IMR-90 (cell line): ENCODE measurements at regions not wholly inside any gene's neighbourhood (a gene's known extent, or its start where the extent isn't known, plus 50 kb on each side); places are given as distances from the start of the nearest gene placed in this dataset.

Source experiments
- ATAC-seq: fragments of 200-7000 bp; cut with Tn5 transposase; 2 replicates; pipeline ENCODE4 v1.9.1; 2020; ENCODE audit warnings: low read depth, mild to moderate bottlenecking, moderate library complexity
- BruUV-seq: library from RNA; stranded (reverse); fragments of 400-500 nt; replicated peaks from 2 replicates; lab custom pipeline; 2021; lab: Mats Ljungman, UMichigan
- CTCF ChIA-PET: fragments of 300-600 bp; formaldehyde crosslinking; extraction: SDS; loops from one replicate; lab custom pipeline; 2021; ENCODE audit warnings: antibody characterized with exemption; lab: Yijun Ruan, JAX
- POLR2A ChIA-PET: fragments of 300-600 bp; sonication (Branson Sonifier 250); formaldehyde crosslinking; loops from one replicate; lab custom pipeline; 2022; ENCODE audit warnings: antibody characterized with exemption; ENCODE audit not compliant: unreplicated experiment; lab: Charles Lee
- DNase-seq: peaks from one replicate; pipeline ENCODE4 v3.0.0; 2013
- H2AFZ ChIP-seq: replicated peaks from 2 replicates; pipeline ENCODE3; 2013; ENCODE audit warnings: low read length, mild to moderate bottlenecking; ENCODE audit not compliant: poor library complexity
- H2AK5ac ChIP-seq: 2 replicates; pipeline ENCODE4 v1.6.1; 2013; ENCODE audit warnings: low read depth, low read length, inconsistent platforms
- H2AK9ac ChIP-seq: replicated peaks from 2 replicates; pipeline ENCODE3; 2013; ENCODE audit warnings: mild to moderate bottlenecking, low read depth, low read length, moderate library complexity; ENCODE audit not compliant: poor library complexity
- H2BK120ac ChIP-seq: 2 replicates; pipeline ENCODE4 v1.6.1; 2013; ENCODE audit warnings: low read depth, low read length, inconsistent platforms
- H2BK15ac ChIP-seq: 3 replicates; pipeline ENCODE4 v1.6.1; 2013; ENCODE audit warnings: low read depth, low read length, inconsistent platforms
- H2BK20ac ChIP-seq: 2 replicates; pipeline ENCODE4 v1.6.1; 2013; ENCODE audit warnings: low read depth, mild to moderate bottlenecking, inconsistent platforms, low read length, moderate library complexity
- H2BK5ac ChIP-seq: 2 replicates; pipeline ENCODE4 v1.6.1; 2013; ENCODE audit warnings: mild to moderate bottlenecking, low read depth, low read length, inconsistent platforms; ENCODE audit not compliant: poor library complexity, severe bottlenecking
- H3K14ac ChIP-seq: replicated peaks from 2 replicates; pipeline ENCODE4 v1.6.1; 2013; ENCODE audit warnings: low read depth, low read length, inconsistent platforms
- H3K18ac ChIP-seq: 2 replicates; pipeline ENCODE4 v1.6.1; 2013; ENCODE audit warnings: low read depth, low read length, control low read depth
- H3K23ac ChIP-seq: 2 replicates; pipeline ENCODE4 v1.6.1; 2013; ENCODE audit warnings: low read depth, low read length, inconsistent platforms
- H3K27ac ChIP-seq: 2 replicates; pipeline ENCODE4 v1.5.1; 2013; ENCODE audit warnings: mild to moderate bottlenecking, control low read depth, low read length; ENCODE audit not compliant: insufficient read depth
- H3K27me3 ChIP-seq: 2 replicates; pipeline ENCODE4 v1.6.1; 2013; ENCODE audit warnings: low read length; ENCODE audit not compliant: control insufficient read depth, insufficient read depth
- H3K36me3 ChIP-seq: 2 replicates; pipeline ENCODE4 v1.6.1; 2013; ENCODE audit warnings: low read length, mixed read lengths; ENCODE audit not compliant: control insufficient read depth, insufficient read depth
- H3K4ac ChIP-seq: 2 replicates; pipeline ENCODE4 v1.6.1; 2013; ENCODE audit warnings: low read depth, low read length, inconsistent platforms
- H3K4me1 ChIP-seq: 2 replicates; pipeline ENCODE4 v1.6.1; 2013; ENCODE audit warnings: low read length, mixed read lengths; ENCODE audit not compliant: control insufficient read depth, insufficient read depth
- H3K4me2 ChIP-seq: 2 replicates; pipeline ENCODE4 v1.6.1; 2013; ENCODE audit warnings: low read depth, mild to moderate bottlenecking, control low read depth, low read length, moderate library complexity
- H3K4me3 ChIP-seq: 2 replicates; pipeline ENCODE4 v1.5.1; 2013; ENCODE audit warnings: low read depth, mild to moderate bottlenecking, control low read depth, low read length, moderate library complexity; ENCODE audit not compliant: insufficient read depth
- H3K56ac ChIP-seq: 2 replicates; pipeline ENCODE4 v1.6.1; 2013; ENCODE audit warnings: low read length, inconsistent platforms; ENCODE audit not compliant: insufficient read depth; ENCODE audit errors: extremely low read depth
- H3K79me1 ChIP-seq, 2 experiments: 2 replicates each; pipeline ENCODE4 v1.6.1; 2013; ENCODE audit warnings: low read length in 2 of 2, inconsistent platforms in 1 of 2, low read depth in 1 of 2
- H3K9ac ChIP-seq: 2 replicates; pipeline ENCODE4 v1.6.1; 2013; ENCODE audit warnings: low read depth, low read length, control low read depth
- H3K9me1 ChIP-seq: 2 replicates; pipeline ENCODE4 v1.6.1; 2013; ENCODE audit warnings: low read length, inconsistent platforms; ENCODE audit not compliant: insufficient read depth
- H3K9me3 ChIP-seq: 2 replicates; pipeline ENCODE4 v1.6.1; 2013; ENCODE audit warnings: low read length; ENCODE audit not compliant: control insufficient read depth, insufficient read depth
- H4K20me1 ChIP-seq: 2 replicates; pipeline ENCODE4 v1.6.1; 2013; ENCODE audit warnings: low read length, inconsistent platforms; ENCODE audit not compliant: insufficient read depth
- H4K5ac ChIP-seq: 2 replicates; pipeline ENCODE4 v1.6.1; 2013; ENCODE audit warnings: mild to moderate bottlenecking, low read depth, low read length, control low read depth
- H4K8ac ChIP-seq, 2 experiments: 2 replicates each; pipeline ENCODE4 v1.6.1; 2013; ENCODE audit warnings: low read depth in 2 of 2, low read length in 2 of 2, control low read depth in 1 of 2, inconsistent platforms in 1 of 2
- H4K91ac ChIP-seq: 2 replicates; pipeline ENCODE4 v1.6.1; 2013; ENCODE audit warnings: low read depth, low read length, inconsistent platforms; ENCODE audit not compliant: insufficient read depth
- BHLHE40 ChIP-seq: fragments of 150-350 bp; IDR thresholded peaks from 2 replicates; pipeline ENCODE4 v1.6.1; 2016; ENCODE audit warnings: mild to moderate bottlenecking, low read depth, low read length
- CEBPB ChIP-seq: IDR thresholded peaks from 2 replicates; pipeline ENCODE4 v1.6.1; 2012; ENCODE audit warnings: low read depth, low read length, improper control_type of control experiment
- CHD1 ChIP-seq: IDR thresholded peaks from 2 replicates; pipeline ENCODE4 v1.6.1; 2012; ENCODE audit warnings: low read depth, low read length, improper control_type of control experiment
- MAZ ChIP-seq: IDR thresholded peaks from 2 replicates; pipeline ENCODE4 v1.6.1; 2012; ENCODE audit warnings: low read depth, mild to moderate bottlenecking, low read length, improper control_type of control experiment, moderate library complexity, borderline replicate concordance
- POLR2A ChIP-seq: IDR thresholded peaks from 2 replicates; pipeline ENCODE4 v1.6.1; 2012; ENCODE audit warnings: mild to moderate bottlenecking, low read depth, low read length
- RAD21 ChIP-seq: IDR thresholded peaks from 2 replicates; pipeline ENCODE4 v1.6.1; 2012; ENCODE audit warnings: low read length, improper control_type of control experiment
- RCOR1 ChIP-seq: IDR thresholded peaks from 2 replicates; pipeline ENCODE4 v1.6.1; 2012; ENCODE audit warnings: mild to moderate bottlenecking, low read length, improper control_type of control experiment; ENCODE audit not compliant: insufficient replicate concordance
- RFX5 ChIP-seq: IDR thresholded peaks from 2 replicates; pipeline ENCODE4 v1.8.0; 2012; ENCODE audit warnings: low read depth, mild to moderate bottlenecking, low read length, moderate library complexity
- SMC3 ChIP-seq: fragments of 150-350 bp; IDR thresholded peaks from 2 replicates; pipeline ENCODE4 v1.6.1; 2016; ENCODE audit warnings: low read depth, mild to moderate bottlenecking, antibody characterized with exemption, low read length, moderate library complexity
- dilution Hi-C: fragments of 300-500 bp; cut with HindIII; formaldehyde crosslinking; loops from one replicate; pipeline ENCODE4 v1.14.3; 2018; ENCODE audit warnings: low sequenced_read_pairs; ENCODE audit not compliant: unreplicated experiment
- in situ Hi-C: fragments of 300-500 bp; cut with MboI; formaldehyde crosslinking; loops from 3 replicates; pipeline ENCODE4 v1.14.3; 2019; ENCODE audit warnings: low sequenced_read_pairs, inconsistent platforms, mixed read lengths
- intact Hi-C: fragments of 100-400 bp; cut with micrococcal nuclease; formaldehyde crosslinking; loops from 2 replicates; pipeline ENCODE4 v1.10.0; 2022
- TF ChIP-seq, protein P1 (sequence below): fragments of 150-350 bp; IDR thresholded peaks from 2 replicates; pipeline ENCODE4 v1.6.1; 2016; ENCODE audit warnings: low read depth, mild to moderate bottlenecking, low read length, moderate library complexity, borderline replicate concordance
- TF ChIP-seq, protein P2 (sequence below): fragments of 150-350 bp; IDR thresholded peaks from 2 replicates; pipeline ENCODE4 v1.6.1; 2017; ENCODE audit warnings: mild to moderate bottlenecking, antibody characterized with exemption, low read length, low read depth

DNA sequence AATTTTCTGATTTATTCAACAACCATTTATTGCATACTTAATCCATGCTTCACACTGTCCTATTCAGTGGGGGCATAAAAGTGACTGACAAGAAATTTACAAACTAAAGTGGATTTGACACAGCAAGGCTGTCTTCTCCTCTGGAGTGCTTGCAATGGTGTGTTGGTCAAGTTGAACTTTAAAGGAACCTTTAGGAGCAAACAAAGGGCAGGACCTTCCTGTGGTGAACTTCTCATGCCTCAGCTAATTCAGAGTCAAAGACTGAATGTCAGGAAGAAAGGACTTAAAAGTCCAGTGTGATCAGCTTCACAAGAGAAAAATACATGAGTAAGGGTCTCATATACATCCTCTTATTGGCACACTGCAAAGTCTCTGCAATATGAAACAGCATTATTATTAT lies 60.8 kb upstream of the TENT5A start:
- no peak overlapping the region for H2AK5ac ChIP-seq
- no peak overlapping the region for H2BK15ac ChIP-seq
- in situ Hi-C loops, result no loop called here

More for the DNA sequence above, 60.8 kb upstream of the TENT5A start:
- Histone ChIP-seq H2AK9ac (no peak overlapping the region), H2BK5ac (no peak overlapping the region), H3K36me3 (no peaks in the 10 kb centered on the region), H4K20me1 (no peaks in the 10 kb centered on the region), H2BK20ac (no peak overlapping the region), H3K9me1 (no peaks in the 10 kb centered on the region), H3K9ac (no peak overlapping the region), H3K56ac (no peak overlapping the region), H3K27ac (no peak overlapping the region), H3K4me2 (no peak overlapping the region), H2AFZ (no peak overlapping the region), H4K8ac (no peak overlapping the region), H3K4me3 (no peak overlapping the region), H3K4ac (no peak overlapping the region), H3K9me3 (no peaks in the 10 kb centered on the region), H3K27me3 (no peaks in the 10 kb centered on the region), H3K23ac (no peak overlapping the region), H3K14ac (no peak overlapping the region), H2BK120ac (no peak overlapping the region), H3K4me1 (peaks cover 3% of the 10 kb centered on the region; the same call in 1 of the 2 replicates), H4K5ac (no peak overlapping the region), H3K79me1 (no peaks in the 10 kb centered on the region), H4K91ac (no peak overlapping the region), H3K18ac (no peak overlapping the region)
- TF ChIP-seq RAD21 (no peak), CEBPB (no peak), RCOR1 (no peak), CHD1 (no peak), POLR2A (no peak), SMC3 (no peak), RFX5 (no peak), MAZ (no peak), BHLHE40 (no peak)
- TF ChIP-seq, protein P1, sequence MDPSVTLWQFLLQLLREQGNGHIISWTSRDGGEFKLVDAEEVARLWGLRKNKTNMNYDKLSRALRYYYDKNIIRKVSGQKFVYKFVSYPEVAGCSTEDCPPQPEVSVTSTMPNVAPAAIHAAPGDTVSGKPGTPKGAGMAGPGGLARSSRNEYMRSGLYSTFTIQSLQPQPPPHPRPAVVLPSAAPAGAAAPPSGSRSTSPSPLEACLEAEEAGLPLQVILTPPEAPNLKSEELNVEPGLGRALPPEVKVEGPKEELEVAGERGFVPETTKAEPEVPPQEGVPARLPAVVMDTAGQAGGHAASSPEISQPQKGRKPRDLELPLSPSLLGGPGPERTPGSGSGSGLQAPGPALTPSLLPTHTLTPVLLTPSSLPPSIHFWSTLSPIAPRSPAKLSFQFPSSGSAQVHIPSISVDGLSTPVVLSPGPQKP, result no peak
- TF ChIP-seq, protein P2, sequence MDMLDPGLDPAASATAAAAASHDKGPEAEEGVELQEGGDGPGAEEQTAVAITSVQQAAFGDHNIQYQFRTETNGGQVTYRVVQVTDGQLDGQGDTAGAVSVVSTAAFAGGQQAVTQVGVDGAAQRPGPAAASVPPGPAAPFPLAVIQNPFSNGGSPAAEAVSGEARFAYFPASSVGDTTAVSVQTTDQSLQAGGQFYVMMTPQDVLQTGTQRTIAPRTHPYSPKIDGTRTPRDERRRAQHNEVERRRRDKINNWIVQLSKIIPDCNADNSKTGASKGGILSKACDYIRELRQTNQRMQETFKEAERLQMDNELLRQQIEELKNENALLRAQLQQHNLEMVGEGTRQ, result no peak
- ChIA-PET CTCF (no interaction called here), POLR2A (no interaction called here)
- intact Hi-C loops (no loop called here), dilution Hi-C loops (no loop called here)
- DNase-seq (no peak), ATAC-seq (no peak)
- no TSS peak for BruUV-seq
